ENCODE measurements at regions not wholly inside any gene's neighbourhood (a gene's known extent, or its start where the extent isn't known, plus 50 kb on each side); places are given as distances from the start of the nearest gene placed in this dataset.

DNA sequence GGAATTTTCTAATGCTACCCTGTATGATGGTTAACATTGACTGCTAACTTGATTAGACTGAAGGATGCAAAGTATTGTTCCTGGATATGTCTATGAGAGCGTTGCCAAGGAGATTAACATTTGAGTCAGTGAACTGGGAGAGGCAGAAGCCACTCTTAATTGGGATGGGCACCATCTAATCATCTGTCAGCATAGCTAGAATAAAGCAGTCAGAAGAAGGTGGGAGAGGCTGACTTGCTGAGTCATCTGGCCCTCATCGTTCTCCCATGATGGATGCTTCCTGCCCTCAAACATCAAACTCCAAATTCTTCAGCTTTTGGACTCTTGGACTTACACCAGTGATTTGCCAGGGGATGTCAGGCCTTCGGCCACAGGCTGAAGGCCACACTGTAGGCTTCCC, 878.5 kb downstream of the PCDH7 start:
- CTCF ChIA-PET, result no interaction called here
- no TSS peak for BruUV-seq (replicated peaks)
- Histone ChIP-seq H3K27me3 (ENCODE audit: insufficient read depth, low read length) (no peaks in the 10 kb centered on the region), H3K4me3 (replicated peaks in 1 of 2; ENCODE audit: low read depth in 1 of 2, low read length in 2 of 2) (no peak overlapping the region), H3K9me2 (ENCODE audit: insufficient read depth) (no peaks in the 10 kb centered on the region), H3K4me2 (ENCODE audit: low read length) (no peak overlapping the region), H3K9me3 (ENCODE audit: control insufficient read depth in 1 of 2, insufficient read depth in 1 of 2, low read depth in 1 of 2, low read length in 2 of 2) (no peaks in the 10 kb centered on the region), H3K4me1 (ENCODE audit: control insufficient read depth in 1 of 2, insufficient read depth in 2 of 2, low read length in 2 of 2) (no peaks in the 10 kb centered on the region), H3K9ac (ENCODE audit: low read length) (no peak overlapping the region), H3K79me2 (ENCODE audit: insufficient read depth, low read length) (no peaks in the 10 kb centered on the region), H4K20me1 (ENCODE audit: insufficient read depth) (no peaks in the 10 kb centered on the region), H3K27ac (ENCODE audit: low read depth, low read length) (no peak overlapping the region), H3K36me3 (ENCODE audit: control insufficient read depth in 1 of 2, insufficient read depth in 2 of 2, low read length in 2 of 2) (no peaks in the 10 kb centered on the region), H2AFZ (ENCODE audit: low read depth, low read length, poor library complexity, severe bottlenecking) (no peak overlapping the region)
- TF ChIP-seq POLR2AphosphoS5 (IDR thresholded peaks at IDR 0.05; ENCODE audit: low read depth, low read length), result no peak
- TF ChIP-seq YY1 (IDR thresholded peaks at IDR 0.05; ENCODE audit: extremely low read depth, insufficient replicate concordance, low read depth, low read length), result no peak
- no peak for TF ChIP-seq JUND (IDR thresholded peaks at IDR 0.05)
- no peak for TF ChIP-seq CEBPB (IDR thresholded peaks at IDR 0.05; ENCODE audit: low read depth)
- TF ChIP-seq EGR1 (IDR thresholded peaks at IDR 0.05; ENCODE audit: low read depth), result no peak
- RAD21 ChIA-PET (ENCODE audit: low non-redundant PET in 1 of 2, low total read pairs in 2 of 2, uncharacterized antibody in 2 of 2, unreplicated experiment in 2 of 2), result no interaction called here
- intact Hi-C loops (cut with micrococcal nuclease), result no loop called here
- no peak for ATAC-seq
- DNase-seq (ENCODE audit: low read depth, low spot score), result no peak
- POLR2A ChIA-PET, result no interaction called here

GRCh38 chr4:31601793-31602192, 881.6 kb downstream of the PCDH7 start:
- ChIA-PET POLR2A (no interaction called here), RAD21 (ENCODE audit: low non-redundant PET in 1 of 2, low total read pairs in 2 of 2, uncharacterized antibody in 2 of 2, unreplicated experiment in 2 of 2) (no interaction called here)

More at GRCh38 chr4:31601793-31602192, 881.6 kb downstream of the PCDH7 start:
- Histone ChIP-seq H3K4me1 (ENCODE audit: control insufficient read depth in 1 of 2, insufficient read depth in 2 of 2, low read length in 2 of 2) (no peaks in the 10 kb centered on the region), H2AFZ (ENCODE audit: low read depth, low read length, poor library complexity, severe bottlenecking) (no peak overlapping the region), H3K9me3 (ENCODE audit: control insufficient read depth in 1 of 2, insufficient read depth in 1 of 2, low read depth in 1 of 2, low read length in 2 of 2) (no peaks in the 10 kb centered on the region), H3K9me2 (ENCODE audit: insufficient read depth) (no peaks in the 10 kb centered on the region), H3K79me2 (ENCODE audit: insufficient read depth, low read length) (no peaks in the 10 kb centered on the region), H3K27me3 (ENCODE audit: insufficient read depth, low read length) (no peaks in the 10 kb centered on the region), H3K9ac (ENCODE audit: low read length) (no peak overlapping the region), H3K4me2 (ENCODE audit: low read length) (no peak overlapping the region), H3K27ac (ENCODE audit: low read depth, low read length) (no peak overlapping the region), H4K20me1 (ENCODE audit: insufficient read depth) (no peaks in the 10 kb centered on the region), H3K4me3 (replicated peaks in 1 of 2; ENCODE audit: low read depth in 1 of 2, low read length in 2 of 2) (no peak overlapping the region), H3K36me3 (ENCODE audit: control insufficient read depth in 1 of 2, insufficient read depth in 2 of 2, low read length in 2 of 2) (no peaks in the 10 kb centered on the region)
- CTCF ChIA-PET, result no interaction called here
- intact Hi-C loops (cut with micrococcal nuclease), result no loop called here
- DNase-seq (ENCODE audit: low read depth, low spot score), result no peak
- no TSS peak for BruUV-seq (replicated peaks)
- TF ChIP-seq RAD21 (IDR thresholded peaks at IDR 0.05; ENCODE audit: low read depth), result no peak
- no peak for TF ChIP-seq CEBPB (IDR thresholded peaks at IDR 0.05; ENCODE audit: low read depth)
- TF ChIP-seq CBX3 (IDR thresholded peaks at IDR 0.05; ENCODE audit: low read depth), result no peak
- TF ChIP-seq, protein P1, sequence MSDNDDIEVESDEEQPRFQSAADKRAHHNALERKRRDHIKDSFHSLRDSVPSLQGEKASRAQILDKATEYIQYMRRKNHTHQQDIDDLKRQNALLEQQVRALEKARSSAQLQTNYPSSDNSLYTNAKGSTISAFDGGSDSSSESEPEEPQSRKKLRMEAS (IDR thresholded peaks at IDR 0.05), result no peak
- TF ChIP-seq TCF7L2 (IDR thresholded peaks at IDR 0.05; ENCODE audit: borderline replicate concordance, extremely low read depth, insufficient read depth, insufficient read length), result no peak
- no peak for TF ChIP-seq POLR2AphosphoS5 (IDR thresholded peaks at IDR 0.05; ENCODE audit: low read depth, low read length)
- no peak for TF ChIP-seq POLR2A (IDR thresholded peaks at IDR 0.05; ENCODE audit: borderline replicate concordance, extremely low read depth, insufficient read depth, insufficient read length)
- no peak for TF ChIP-seq YY1 (IDR thresholded peaks at IDR 0.05; ENCODE audit: extremely low read depth, insufficient replicate concordance, low read depth, low read length)
- TF ChIP-seq, protein P2, sequence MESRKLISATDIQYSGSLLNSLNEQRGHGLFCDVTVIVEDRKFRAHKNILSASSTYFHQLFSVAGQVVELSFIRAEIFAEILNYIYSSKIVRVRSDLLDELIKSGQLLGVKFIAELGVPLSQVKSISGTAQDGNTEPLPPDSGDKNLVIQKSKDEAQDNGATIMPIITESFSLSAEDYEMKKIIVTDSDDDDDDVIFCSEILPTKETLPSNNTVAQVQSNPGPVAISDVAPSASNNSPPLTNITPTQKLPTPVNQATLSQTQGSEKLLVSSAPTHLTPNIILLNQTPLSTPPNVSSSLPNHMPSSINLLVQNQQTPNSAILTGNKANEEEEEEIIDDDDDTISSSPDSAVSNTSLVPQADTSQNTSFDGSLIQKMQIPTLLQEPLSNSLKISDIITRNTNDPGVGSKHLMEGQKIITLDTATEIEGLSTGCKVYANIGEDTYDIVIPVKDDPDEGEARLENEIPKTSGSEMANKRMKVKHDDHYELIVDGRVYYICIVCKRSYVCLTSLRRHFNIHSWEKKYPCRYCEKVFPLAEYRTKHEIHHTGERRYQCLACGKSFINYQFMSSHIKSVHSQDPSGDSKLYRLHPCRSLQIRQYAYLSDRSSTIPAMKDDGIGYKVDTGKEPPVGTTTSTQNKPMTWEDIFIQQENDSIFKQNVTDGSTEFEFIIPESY (IDR thresholded peaks at IDR 0.05; ENCODE audit: extremely low read depth, insufficient replicate concordance, low read length), result no peak
- TF ChIP-seq EZH2phosphoT487 (IDR thresholded peaks at IDR 0.05; ENCODE audit: borderline replicate concordance), result no peak
- no peak for TF ChIP-seq SP1 (IDR thresholded peaks at IDR 0.05; ENCODE audit: low read depth)
- TF ChIP-seq SRF (IDR thresholded peaks at IDR 0.05; ENCODE audit: low read depth), result no peak
- no peak for TF ChIP-seq EGR1 (IDR thresholded peaks at IDR 0.05; ENCODE audit: low read depth)
- TF ChIP-seq EZH2 (IDR thresholded peaks at IDR 0.05), result no peak
- TF ChIP-seq ZNF274 (IDR thresholded peaks at IDR 0.05; ENCODE audit: low read depth, low read length), result no peak
- ATAC-seq, result no peak

All from HCT116 (cell line).